ENCODE measurements at regions not wholly inside any gene's neighbourhood (a gene's known extent, or its start where the extent isn't known, plus 50 kb on each side); places are given as distances from the start of the nearest gene placed in this dataset.
A peak's percentile ranks its signal among the peaks of the same experiment; 100 is the strongest.

- Histone ChIP-seq H3K9me3 (no peaks in the 10 kb centered on the region), H3K4me1 (peaks cover 11% of the 10 kb centered on the region), H3K36me3 (no peaks in the 10 kb centered on the region), H3K4me3 (no peak overlapping the region), H3K27me3 (no peaks in the 10 kb centered on the region), H3K27ac (no peak overlapping the region)
- DNase-seq, result no peak
- intact Hi-C loops (cut with DNase I), result no loop called here
- TF ChIP-seq, protein P1, sequence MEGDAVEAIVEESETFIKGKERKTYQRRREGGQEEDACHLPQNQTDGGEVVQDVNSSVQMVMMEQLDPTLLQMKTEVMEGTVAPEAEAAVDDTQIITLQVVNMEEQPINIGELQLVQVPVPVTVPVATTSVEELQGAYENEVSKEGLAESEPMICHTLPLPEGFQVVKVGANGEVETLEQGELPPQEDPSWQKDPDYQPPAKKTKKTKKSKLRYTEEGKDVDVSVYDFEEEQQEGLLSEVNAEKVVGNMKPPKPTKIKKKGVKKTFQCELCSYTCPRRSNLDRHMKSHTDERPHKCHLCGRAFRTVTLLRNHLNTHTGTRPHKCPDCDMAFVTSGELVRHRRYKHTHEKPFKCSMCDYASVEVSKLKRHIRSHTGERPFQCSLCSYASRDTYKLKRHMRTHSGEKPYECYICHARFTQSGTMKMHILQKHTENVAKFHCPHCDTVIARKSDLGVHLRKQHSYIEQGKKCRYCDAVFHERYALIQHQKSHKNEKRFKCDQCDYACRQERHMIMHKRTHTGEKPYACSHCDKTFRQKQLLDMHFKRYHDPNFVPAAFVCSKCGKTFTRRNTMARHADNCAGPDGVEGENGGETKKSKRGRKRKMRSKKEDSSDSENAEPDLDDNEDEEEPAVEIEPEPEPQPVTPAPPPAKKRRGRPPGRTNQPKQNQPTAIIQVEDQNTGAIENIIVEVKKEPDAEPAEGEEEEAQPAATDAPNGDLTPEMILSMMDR (IDR thresholded peaks at IDR 0.05), result no peak
- no peak for ATAC-seq
Measured at GRCh38 chr15:39399600-39399999, 181.3 kb upstream of the THBS1 start.

- intact Hi-C loops (cut with DNase I), result no loop called here
- Histone ChIP-seq H3K36me3 (no peaks in the 10 kb centered on the region), H3K27ac (no peak overlapping the region), H3K4me3 (no peak overlapping the region), H3K4me1 (peaks cover 11% of the 10 kb centered on the region), H3K27me3 (no peaks in the 10 kb centered on the region), H3K9me3 (no peaks in the 10 kb centered on the region)
- TF ChIP-seq, protein P1 (IDR thresholded peaks at IDR 0.05), result no peak
- no peak for ATAC-seq
- no peak for DNase-seq
Measured at GRCh38 chr15:39400002-39400401, 180.9 kb upstream of the THBS1 start.

- TF ChIP-seq, protein P1 (IDR thresholded peaks at IDR 0.05), result no peak
- Histone ChIP-seq H3K4me3 (no peak overlapping the region), H3K36me3 (no peaks in the 10 kb centered on the region), H3K9me3 (no peaks in the 10 kb centered on the region), H3K27ac (no peak overlapping the region), H3K27me3 (no peaks in the 10 kb centered on the region), H3K4me1 (peaks cover 11% of the 10 kb centered on the region)
- ATAC-seq (no peak), DNase-seq (no peak)
- intact Hi-C loops (cut with DNase I), result no loop called here
Measured at GRCh38 chr15:39400821-39401550, 179.9 kb upstream of the THBS1 start.

GRCh38 chr15:39403640-39404117 is 177.2 kb upstream of the THBS1 start:
- Histone ChIP-seq H3K27me3 (no peaks in the 10 kb centered on the region), H3K36me3 (no peaks in the 10 kb centered on the region), H3K27ac (no peak overlapping the region), H3K4me1 (peaks cover 11% of the 10 kb centered on the region), H3K4me3 (no peak overlapping the region), H3K9me3 (no peaks in the 10 kb centered on the region)
- TF ChIP-seq, protein P1 (IDR thresholded peaks at IDR 0.05), result no peak
- intact Hi-C loops (cut with DNase I), result no loop called here
- ATAC-seq (peak; percentile 59), DNase-seq (no peak)

DNA sequence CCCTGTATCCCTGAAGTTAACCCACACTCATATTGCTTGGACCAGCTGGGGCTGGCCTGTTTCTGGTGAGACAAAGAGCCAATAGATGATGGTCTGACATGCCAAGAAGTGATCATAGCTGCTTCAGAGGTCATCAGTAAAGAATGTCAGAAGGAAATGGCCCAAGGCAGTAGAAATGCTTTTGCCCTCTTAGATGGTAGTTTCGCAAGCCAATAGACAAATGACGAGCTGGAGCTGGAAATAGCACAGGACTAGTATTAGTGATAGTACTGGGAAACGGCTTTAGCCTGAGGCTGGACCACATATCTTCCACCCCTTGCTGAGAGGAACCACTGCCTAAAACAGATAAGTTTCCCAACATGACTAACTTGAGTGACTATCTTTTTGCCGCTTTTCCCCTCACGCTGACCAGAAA is 176.1 kb upstream of the THBS1 start:
- intact Hi-C loops (cut with DNase I), result no loop called here
- ATAC-seq (peak; percentile 60), DNase-seq (no peak)
- H3K36me3 ChIP-seq, result no peaks in the 10 kb centered on the region
- H3K27ac ChIP-seq, result no peak overlapping the region
- no peaks in the 10 kb centered on the region for H3K27me3 ChIP-seq
- H3K4me3 ChIP-seq, result no peak overlapping the region
- TF ChIP-seq, protein P1 (IDR thresholded peaks at IDR 0.05), result no peak
- peaks cover 11% of the 10 kb centered on the region for H3K4me1 ChIP-seq
- H3K9me3 ChIP-seq, result no peaks in the 10 kb centered on the region
